Sigmoid colon (tissue), 4 donors: ENCODE measurements at regions not wholly inside any gene's neighbourhood (a gene's known extent, or its start where the extent isn't known, plus 50 kb on each side); places are given as distances from the start of the nearest gene placed in this dataset.

Experiments
- EP300 ChIP-seq, 4 donors: sonication (generic); formaldehyde crosslinking; IDR thresholded peaks; one replicate each; pipeline ENCODE4 v1.6.1; 2017; ENCODE audit warnings: antibody characterized with exemption in 4 of 4
- POLR2A ChIP-seq, 2 donors: fragments of 450-650 bp; IDR thresholded peaks; one replicate each; pipeline ENCODE4 v1.6.1; 2016; ENCODE audit warnings: antibody characterized with exemption in 2 of 2, mild to moderate bottlenecking in 2 of 2, moderate library complexity in 2 of 2
- TF ChIP-seq, protein P1 (sequence below), 4 experiments: fragments of 450-650 bp in 3 of 4; fragments of 200-600 bp in 1 of 4; IDR thresholded peaks; one replicate each; pipeline ENCODE4 v1.5.1; 2016 to 2019; ENCODE audit warnings: antibody characterized with exemption in 4 of 4, mild to moderate bottlenecking in 3 of 4, moderate library complexity in 2 of 4

DNA sequence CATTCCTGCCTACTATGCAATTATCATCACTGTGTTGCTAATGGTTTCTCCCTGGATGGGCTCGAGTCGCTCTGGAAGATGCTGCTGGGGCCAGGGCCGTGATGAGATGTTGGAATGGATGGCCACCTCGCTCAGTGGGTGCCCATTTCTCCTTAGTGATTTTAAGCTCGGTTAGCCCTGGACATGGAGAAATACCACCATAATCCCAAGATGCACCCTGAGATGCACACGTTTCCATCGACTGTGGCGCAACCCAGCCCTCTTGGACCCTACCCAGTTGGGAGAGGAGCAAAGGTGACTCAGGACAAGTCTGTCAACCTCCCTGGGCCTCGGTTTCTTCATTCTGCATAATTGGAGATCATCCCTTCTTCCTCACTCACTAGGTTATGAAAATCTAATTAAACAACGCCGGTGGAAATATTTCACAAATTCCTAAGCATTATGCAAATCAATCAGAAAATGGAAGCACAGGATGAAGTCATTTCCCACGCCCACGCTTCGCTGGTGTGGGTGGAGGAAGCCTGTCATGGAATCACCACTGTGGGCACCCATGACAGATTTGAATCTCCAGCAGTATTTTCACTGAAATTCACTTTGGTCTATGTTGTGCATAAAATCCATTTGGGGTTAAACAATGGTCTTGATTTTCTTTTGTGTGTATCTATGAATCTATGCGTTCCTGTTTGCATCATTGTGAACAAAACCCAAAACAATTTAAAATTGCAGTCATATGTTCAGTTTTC is 195.2 kb downstream of the AXIN2 start:
- TF ChIP-seq, protein P1, sequence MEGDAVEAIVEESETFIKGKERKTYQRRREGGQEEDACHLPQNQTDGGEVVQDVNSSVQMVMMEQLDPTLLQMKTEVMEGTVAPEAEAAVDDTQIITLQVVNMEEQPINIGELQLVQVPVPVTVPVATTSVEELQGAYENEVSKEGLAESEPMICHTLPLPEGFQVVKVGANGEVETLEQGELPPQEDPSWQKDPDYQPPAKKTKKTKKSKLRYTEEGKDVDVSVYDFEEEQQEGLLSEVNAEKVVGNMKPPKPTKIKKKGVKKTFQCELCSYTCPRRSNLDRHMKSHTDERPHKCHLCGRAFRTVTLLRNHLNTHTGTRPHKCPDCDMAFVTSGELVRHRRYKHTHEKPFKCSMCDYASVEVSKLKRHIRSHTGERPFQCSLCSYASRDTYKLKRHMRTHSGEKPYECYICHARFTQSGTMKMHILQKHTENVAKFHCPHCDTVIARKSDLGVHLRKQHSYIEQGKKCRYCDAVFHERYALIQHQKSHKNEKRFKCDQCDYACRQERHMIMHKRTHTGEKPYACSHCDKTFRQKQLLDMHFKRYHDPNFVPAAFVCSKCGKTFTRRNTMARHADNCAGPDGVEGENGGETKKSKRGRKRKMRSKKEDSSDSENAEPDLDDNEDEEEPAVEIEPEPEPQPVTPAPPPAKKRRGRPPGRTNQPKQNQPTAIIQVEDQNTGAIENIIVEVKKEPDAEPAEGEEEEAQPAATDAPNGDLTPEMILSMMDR (IDR thresholded peaks at IDR 0.05) = no peak
- TF ChIP-seq POLR2A (IDR thresholded peaks at IDR 0.05) (no peak), EP300 (IDR thresholded peaks at IDR 0.05) (no peak)
